ENCODE measurements at regions not wholly inside any gene's neighbourhood (a gene's known extent, or its start where the extent isn't known, plus 50 kb on each side); places are given as distances from the start of the nearest gene placed in this dataset.

GRCh38 chr15:61721418-61721817 is 338.8 kb downstream of the VPS13C start:
- Histone ChIP-seq H3K36me3 (ENCODE audit: control insufficient read depth in 4 of 4, insufficient read depth in 4 of 4, low read length in 4 of 4) (no peaks in the 10 kb centered on the region), H3K4me3 (no peak overlapping the region), H3K27ac (ENCODE audit: low read depth in 1 of 2, low read length in 1 of 2) (no peak overlapping the region), H3K9ac (ENCODE audit: insufficient read depth in 1 of 2, low read length in 2 of 2) (no peak overlapping the region), H3K4me1 (ENCODE audit: control insufficient read depth in 5 of 5, insufficient read depth in 5 of 5, low read length in 5 of 5) (no peaks in the 10 kb centered on the region), H3K27me3 (ENCODE audit: control insufficient read depth in 3 of 3, insufficient read depth in 3 of 3, low read length in 2 of 3) (no peaks in the 10 kb centered on the region), H3K9me3 (ENCODE audit: control insufficient read depth in 4 of 4, insufficient read depth in 3 of 4, low read length in 3 of 4) (peaks cover 0 to 1% (median 0%) of the 10 kb centered on the region in 4 donors)
- 94 to 95% methylated on average over 4 of the region's 4 CpGs for WGBS, 2 donors
- TF ChIP-seq CTCF (IDR thresholded peaks at IDR 0.05; ENCODE audit: control extremely low read depth, extremely low read depth), result no peak
- ATAC-seq (ENCODE audit: insufficient read depth, low FRiP score) (no peak), DNase-seq (no peak)

DNA sequence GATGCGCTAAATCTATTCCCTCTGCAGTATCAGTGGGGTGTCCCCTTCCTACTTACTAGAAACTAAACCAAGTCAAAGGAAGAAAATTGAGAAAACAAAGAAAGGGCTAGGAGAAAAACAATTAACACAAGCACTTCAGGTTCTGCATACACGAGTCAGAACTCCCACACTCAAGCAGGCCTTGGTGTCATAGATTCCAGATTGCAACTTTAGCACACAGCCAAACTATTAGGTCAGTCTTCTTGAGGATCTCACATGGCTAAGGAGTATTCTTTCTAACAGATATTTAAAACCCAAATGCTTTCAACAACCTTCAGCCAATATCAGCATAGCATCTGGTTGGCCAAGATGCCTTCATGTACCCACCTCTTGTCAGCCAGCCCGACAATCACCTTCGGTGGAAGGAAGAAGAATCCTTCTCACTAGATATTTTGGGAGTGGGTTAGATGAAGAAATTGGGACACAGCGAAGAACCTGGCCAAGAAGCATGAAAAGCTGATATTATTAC is 340.0 kb downstream of the VPS13C start:
- WGBS, 2 donors, result 90 to 93% methylated on average over 5 of the region's 5 CpGs
- H3K36me3 ChIP-seq (ENCODE audit: control insufficient read depth in 4 of 4, insufficient read depth in 4 of 4, low read length in 4 of 4), result no peaks in the 10 kb centered on the region
- no peaks in the 10 kb centered on the region for H3K9me3 ChIP-seq (ENCODE audit: control insufficient read depth in 4 of 4, insufficient read depth in 3 of 4, low read length in 3 of 4)
- DNase-seq (no peak), ATAC-seq (ENCODE audit: insufficient read depth, low FRiP score) (no peak)
- no peak overlapping the region for H3K9ac ChIP-seq (ENCODE audit: insufficient read depth in 1 of 2, low read length in 2 of 2)
- H3K27me3 ChIP-seq (ENCODE audit: control insufficient read depth in 3 of 3, insufficient read depth in 3 of 3, low read length in 2 of 3), result no peaks in the 10 kb centered on the region
- no peak overlapping the region for H3K4me3 ChIP-seq
- peaks cover 0 to under 1% (median 0%) of the 10 kb centered on the region in 5 donors for H3K4me1 ChIP-seq (ENCODE audit: control insufficient read depth in 5 of 5, insufficient read depth in 5 of 5, low read length in 5 of 5)
- no peak overlapping the region for H3K27ac ChIP-seq (ENCODE audit: low read depth in 1 of 2, low read length in 1 of 2)
- no peak for TF ChIP-seq CTCF (IDR thresholded peaks at IDR 0.05; ENCODE audit: control extremely low read depth, extremely low read depth)

- no peak for ATAC-seq (ENCODE audit: insufficient read depth, low FRiP score)
- Histone ChIP-seq H3K27me3 (ENCODE audit: control insufficient read depth in 3 of 3, insufficient read depth in 3 of 3, low read length in 2 of 3) (no peaks in the 10 kb centered on the region), H3K36me3 (ENCODE audit: control insufficient read depth in 4 of 4, insufficient read depth in 4 of 4, low read length in 4 of 4) (no peaks in the 10 kb centered on the region), H3K9ac (ENCODE audit: insufficient read depth in 1 of 2, low read length in 2 of 2) (no peak overlapping the region), H3K4me3 (no peak overlapping the region), H3K9me3 (ENCODE audit: control insufficient read depth in 4 of 4, insufficient read depth in 3 of 4, low read length in 3 of 4) (no peaks in the 10 kb centered on the region), H3K4me1 (ENCODE audit: control insufficient read depth in 5 of 5, insufficient read depth in 5 of 5, low read length in 5 of 5) (peaks cover 0 to 4% (median 0%) of the 10 kb centered on the region in 5 donors), H3K27ac (ENCODE audit: low read depth in 1 of 2, low read length in 1 of 2) (no peak overlapping the region)
- peak in 2 of 3 donors; percentile 9 to 14 for DNase-seq
- TF ChIP-seq CTCF (IDR thresholded peaks at IDR 0.05; ENCODE audit: control extremely low read depth, extremely low read depth), result no peak
Measured at GRCh38 chr15:61715082-61715481, 345.2 kb downstream of the VPS13C start.

GRCh38 chr15:61712129-61712759 is 348.0 kb downstream of the VPS13C start:
- DNase-seq (no peak), ATAC-seq (ENCODE audit: insufficient read depth, low FRiP score) (no peak)
- WGBS, 2 donors, result 87 to 92% methylated on average over 4 of the region's 4 CpGs
- Histone ChIP-seq H3K36me3 (ENCODE audit: control insufficient read depth in 4 of 4, insufficient read depth in 4 of 4, low read length in 4 of 4) (no peaks in the 10 kb centered on the region), H3K4me3 (no peak overlapping the region), H3K9ac (ENCODE audit: insufficient read depth in 1 of 2, low read length in 2 of 2) (no peak overlapping the region), H3K9me3 (ENCODE audit: control insufficient read depth in 4 of 4, insufficient read depth in 3 of 4, low read length in 3 of 4) (no peaks in the 10 kb centered on the region), H3K4me1 (ENCODE audit: control insufficient read depth in 5 of 5, insufficient read depth in 5 of 5, low read length in 5 of 5) (peaks cover 0 to 4% (median 0%) of the 10 kb centered on the region in 5 donors), H3K27ac (ENCODE audit: low read depth in 1 of 2, low read length in 1 of 2) (no peak overlapping the region), H3K27me3 (ENCODE audit: control insufficient read depth in 3 of 3, insufficient read depth in 3 of 3, low read length in 2 of 3) (no peaks in the 10 kb centered on the region)
- no peak for TF ChIP-seq CTCF (IDR thresholded peaks at IDR 0.05; ENCODE audit: control extremely low read depth, extremely low read depth)

Measured in lung (tissue), 11 donors.